Kidney epithelial cell (primary cell): ENCODE measurements at regions not wholly inside any gene's neighbourhood (a gene's known extent, or its start where the extent isn't known, plus 50 kb on each side); places are given as distances from the start of the nearest gene placed in this dataset.

Experiments
- DNase-seq: peaks from one replicate; pipeline ENCODE4 v3.0.0-alpha.2; 2010; ENCODE audit warnings: low read depth
- H3K27me3 ChIP-seq: 2 replicates; pipeline ENCODE4 v1.6.0; 2011; ENCODE audit warnings: low read length; ENCODE audit not compliant: control insufficient read depth, insufficient read depth
- H3K36me3 ChIP-seq: 2 replicates; pipeline ENCODE4 v1.5.1; 2011; ENCODE audit warnings: low read length; ENCODE audit not compliant: control insufficient read depth, insufficient read depth
- H3K4me3 ChIP-seq: 2 replicates; pipeline ENCODE4 v1.5.1; 2011; ENCODE audit warnings: low read depth, mild to moderate bottlenecking, control low read depth, low read length
- CTCF ChIP-seq: IDR thresholded peaks from 2 replicates; pipeline ENCODE4 v1.5.1; 2011; ENCODE audit warnings: mild to moderate bottlenecking, moderate library complexity, low read length, control low read depth, inconsistent platforms; ENCODE audit not compliant: insufficient read depth, poor library complexity, severe bottlenecking

DNA sequence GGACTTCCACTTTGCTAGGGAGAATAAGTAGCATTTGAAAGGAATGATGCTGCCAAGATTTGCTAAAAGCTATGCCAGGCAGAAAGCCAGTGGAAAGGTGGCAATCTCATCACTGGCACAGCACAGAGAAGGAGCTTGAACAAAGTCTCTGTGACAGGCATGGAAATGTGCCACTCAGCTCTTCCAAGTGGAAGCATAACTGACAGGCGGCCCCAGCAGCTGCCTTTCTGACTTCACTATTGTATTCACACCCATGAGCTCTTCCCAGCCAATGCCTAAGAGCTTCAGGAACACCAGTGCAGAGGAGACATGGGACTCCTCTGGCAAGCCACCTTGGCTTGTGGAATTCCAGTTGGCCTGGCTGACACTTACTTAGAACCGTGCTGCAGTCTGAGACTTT, 134.6 kb upstream of the REG3G start:
- no peak for DNase-seq
- Histone ChIP-seq H3K27me3 (no peaks in the 10 kb centered on the region), H3K36me3 (no peaks in the 10 kb centered on the region), H3K4me3 (no peak overlapping the region)
- no peak for TF ChIP-seq CTCF

- H3K27me3 ChIP-seq: no peaks in the 10 kb centered on the region
- no peak for DNase-seq
- no peak for TF ChIP-seq CTCF
Observed at GRCh38 chr2:78892295-78892694, 133.2 kb upstream of the REG3G start.

GRCh38 chr2:78895022-78895421, 130.5 kb upstream of the REG3G start:
- no peaks in the 10 kb centered on the region for H3K36me3 ChIP-seq
- H3K27me3 ChIP-seq: no peaks in the 10 kb centered on the region
- no peak for TF ChIP-seq CTCF
- DNase-seq: no peak
- H3K4me3 ChIP-seq: no peak overlapping the region

More at GRCh38 chr2:78892295-78892694, 133.2 kb upstream of the REG3G start:
- H3K36me3 ChIP-seq: no peaks in the 10 kb centered on the region
- H3K4me3 ChIP-seq: no peak overlapping the region

- no peak overlapping the region for H3K4me3 ChIP-seq
- no peaks in the 10 kb centered on the region for H3K27me3 ChIP-seq
- no peak for TF ChIP-seq CTCF
- DNase-seq: no peak
- no peaks in the 10 kb centered on the region for H3K36me3 ChIP-seq
Observed at GRCh38 chr2:78896536-78896935, 129.0 kb upstream of the REG3G start.

DNA sequence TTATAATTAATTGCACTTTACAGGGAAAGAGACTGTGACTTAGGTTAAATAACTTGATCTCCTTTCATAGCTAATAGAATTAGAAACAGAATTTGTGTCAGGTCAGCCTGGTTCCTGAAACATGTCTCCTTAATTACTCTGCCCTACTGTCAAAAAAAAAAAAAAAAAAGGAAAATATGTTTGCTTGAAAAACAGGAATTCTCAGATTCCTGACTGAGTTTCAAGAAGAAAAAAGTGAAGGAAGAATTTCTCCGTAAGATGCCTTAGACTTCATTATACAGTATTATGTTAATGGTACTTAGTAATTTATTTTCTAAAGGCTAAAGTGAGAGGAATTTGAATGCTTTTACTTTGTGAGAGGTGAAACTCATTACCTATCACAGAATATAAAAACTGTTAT, 118.4 kb upstream of the REG3G start:
- DNase-seq: no peak
- no peaks in the 10 kb centered on the region for H3K27me3 ChIP-seq
- no peaks in the 10 kb centered on the region for H3K36me3 ChIP-seq
- H3K4me3 ChIP-seq: no peak overlapping the region
- TF ChIP-seq CTCF: no peak

DNA sequence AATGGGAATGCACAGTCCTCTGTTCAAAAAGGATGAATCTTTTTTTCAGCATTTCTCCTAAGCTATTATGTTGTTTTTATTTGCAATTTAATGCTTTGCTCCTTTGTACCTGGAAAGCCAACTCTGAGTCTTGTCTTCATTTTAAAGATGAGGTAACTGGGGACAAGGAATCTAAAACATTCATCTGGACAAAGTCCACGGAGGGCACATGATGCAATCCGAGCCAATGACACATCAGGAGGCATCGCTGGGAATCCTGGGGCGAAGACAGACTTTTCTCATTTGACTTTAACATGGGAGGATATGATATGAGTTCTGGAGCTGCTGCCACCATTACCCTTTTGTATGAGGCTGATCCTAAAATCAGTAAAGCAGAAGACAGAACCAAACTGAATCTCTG, 116.5 kb upstream of the REG3G start:
- H3K4me3 ChIP-seq: no peak overlapping the region
- H3K36me3 ChIP-seq: no peaks in the 10 kb centered on the region
- no peak for TF ChIP-seq CTCF
- H3K27me3 ChIP-seq: no peaks in the 10 kb centered on the region
- DNase-seq: no peak
